ENCODE measurements at regions not wholly inside any gene's neighbourhood (a gene's known extent, or its start where the extent isn't known, plus 50 kb on each side); places are given as distances from the start of the nearest gene placed in this dataset.
"Not testable (repeated sequence)": the region's sequence is repeated elsewhere in the genome, so short reads cannot be mapped to it uniquely, and the experiment has no call there.

DNA sequence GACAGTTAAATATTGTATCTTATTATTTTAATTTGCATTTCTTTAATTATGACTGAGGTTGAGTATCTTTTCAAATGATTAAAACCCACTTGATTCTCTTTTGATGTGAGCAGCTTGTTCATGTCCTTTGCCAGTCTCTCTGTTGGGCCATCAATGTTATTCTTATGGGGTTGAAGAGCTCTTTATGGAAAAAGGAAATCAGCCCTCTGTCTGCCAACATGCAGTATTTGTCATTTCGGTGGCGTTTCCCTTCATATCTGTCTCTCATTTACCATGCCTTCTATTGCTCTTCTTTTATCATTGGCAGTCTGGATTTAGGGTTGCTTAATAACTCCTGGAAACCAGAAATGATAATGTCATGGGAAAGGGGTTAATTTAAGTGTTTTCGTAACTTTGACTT, 340.7 kb upstream of the DNAJC19 start:
- DNase-seq (ENCODE audit: low read depth) = no peak

DNA sequence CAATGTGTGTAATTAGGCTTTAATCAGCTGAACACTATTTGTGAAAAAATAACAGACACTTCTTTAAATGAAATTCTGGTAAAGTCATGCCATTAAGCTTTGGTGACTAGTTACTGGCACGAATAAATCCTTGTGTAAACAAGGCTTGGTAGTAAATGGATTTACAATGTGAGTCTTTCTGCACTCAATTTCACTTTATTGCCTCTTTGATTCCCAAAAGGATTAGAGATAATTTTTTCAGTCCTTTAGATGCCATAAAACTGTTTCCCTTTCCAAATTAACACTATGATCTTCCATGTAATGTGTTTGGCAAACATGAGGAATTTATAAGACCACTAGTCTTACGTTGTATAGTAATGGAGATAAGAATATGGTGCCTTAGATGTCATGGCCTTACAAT, 339.5 kb upstream of the DNAJC19 start:
- DNase-seq (ENCODE audit: low read depth) = no peak

DNA sequence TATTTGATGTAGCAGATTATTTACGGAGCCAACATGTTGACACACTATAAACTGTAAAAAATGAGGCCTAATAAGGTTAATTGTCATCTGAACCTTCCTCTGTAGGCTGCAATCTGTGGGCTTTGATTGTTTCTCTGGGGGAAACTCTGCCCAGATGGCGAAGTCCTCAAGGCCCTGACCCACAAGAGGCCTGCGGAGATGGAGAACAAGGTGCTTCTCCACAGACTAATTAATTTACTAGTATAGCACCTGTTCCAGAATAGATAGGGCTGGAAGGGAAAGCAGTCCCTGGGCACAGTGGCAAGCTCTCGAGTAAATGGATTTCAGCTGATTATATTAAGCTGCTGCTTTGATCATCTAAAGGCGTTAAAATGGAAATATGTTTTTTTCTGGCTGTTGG, 338.8 kb upstream of the DNAJC19 start:
- DNase-seq (ENCODE audit: low read depth) = no peak

DNA sequence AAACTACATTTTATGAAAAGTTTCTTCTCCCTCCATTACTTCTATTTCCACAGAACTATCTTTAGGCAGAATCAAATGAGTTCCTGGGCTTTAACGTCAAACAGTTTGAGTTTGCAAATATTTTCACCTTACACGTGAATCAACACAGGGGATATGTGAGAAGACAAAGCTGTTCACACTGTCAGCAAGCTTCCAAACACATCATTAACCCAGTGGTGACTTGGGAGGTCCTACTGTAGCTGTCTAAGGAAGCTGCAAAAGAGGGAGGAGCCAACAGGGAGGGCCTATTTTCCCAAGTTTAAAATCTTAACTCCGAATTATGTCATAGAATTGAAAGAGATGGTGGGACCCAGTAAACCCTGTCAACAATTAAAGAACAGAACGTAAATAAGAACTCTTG, 337.8 kb upstream of the DNAJC19 start:
- no peak for DNase-seq (ENCODE audit: low read depth)

DNA sequence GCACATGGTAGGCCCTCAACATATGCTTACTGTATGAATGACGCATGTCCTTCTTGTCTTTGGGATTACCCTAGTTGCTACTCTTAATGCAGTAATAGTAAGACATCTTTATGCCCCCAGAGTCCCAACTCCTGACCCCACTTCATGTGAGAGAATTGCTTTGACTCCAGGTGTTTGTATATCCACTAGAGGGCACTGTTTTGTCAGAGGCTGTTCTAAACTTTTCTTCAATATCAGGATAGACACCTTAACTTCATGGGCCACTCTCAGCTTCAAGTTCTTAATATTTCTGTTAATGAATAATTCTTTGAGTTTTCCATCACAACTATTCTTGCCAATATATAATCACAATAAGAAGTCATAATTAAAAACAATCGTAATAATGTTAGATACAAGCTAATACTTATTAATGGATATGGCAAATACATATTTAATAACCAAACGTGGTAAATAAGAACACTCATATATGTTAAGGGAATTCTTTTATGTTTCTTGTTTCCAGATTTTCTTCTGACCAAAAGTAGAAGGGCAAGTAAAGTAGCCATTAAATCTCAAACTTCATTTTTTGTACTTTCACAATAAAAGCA, 337.2 kb upstream of the DNAJC19 start:
- DNase-seq (ENCODE audit: low read depth) = no peak

DNA sequence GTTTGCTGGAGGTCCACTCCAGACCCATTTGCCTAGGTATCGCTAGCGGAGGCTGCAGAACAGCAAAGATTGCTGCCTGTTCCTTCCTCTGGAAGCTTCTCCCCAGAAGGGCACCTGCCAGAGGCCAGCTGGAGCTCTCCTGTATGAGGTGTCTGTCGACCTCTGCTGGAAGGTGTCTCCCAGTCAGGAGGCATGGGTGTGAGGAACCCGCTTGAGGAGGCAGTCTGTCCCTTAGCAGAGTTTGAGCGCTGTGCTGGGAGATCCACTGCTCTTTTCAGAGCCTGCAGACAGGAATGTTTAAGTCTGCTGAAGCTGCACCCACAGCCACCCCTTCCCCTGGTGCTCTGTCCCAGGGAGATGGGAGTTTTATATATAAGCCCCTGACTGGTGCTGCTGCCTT, 335.0 kb upstream of the DNAJC19 start:
- DNase-seq (ENCODE audit: low read depth) = not testable (repeated sequence)

DNA sequence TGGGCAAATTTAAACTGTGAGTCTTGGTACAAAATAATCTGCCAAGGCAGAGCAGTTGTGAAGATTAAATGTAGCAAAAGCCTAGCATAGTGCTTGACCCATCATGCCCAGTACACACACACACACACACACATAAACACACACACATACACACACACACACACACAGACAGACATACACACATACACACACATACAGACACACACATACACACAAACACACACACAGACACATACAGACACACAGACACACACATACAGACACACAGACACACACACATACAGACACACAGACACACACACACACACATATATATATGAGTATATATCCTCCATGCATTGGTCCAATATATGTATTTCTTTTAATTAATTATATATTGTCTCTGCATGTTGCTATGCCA, 328.8 kb upstream of the DNAJC19 start:
- DNase-seq (ENCODE audit: low read depth) = no peak

DNA sequence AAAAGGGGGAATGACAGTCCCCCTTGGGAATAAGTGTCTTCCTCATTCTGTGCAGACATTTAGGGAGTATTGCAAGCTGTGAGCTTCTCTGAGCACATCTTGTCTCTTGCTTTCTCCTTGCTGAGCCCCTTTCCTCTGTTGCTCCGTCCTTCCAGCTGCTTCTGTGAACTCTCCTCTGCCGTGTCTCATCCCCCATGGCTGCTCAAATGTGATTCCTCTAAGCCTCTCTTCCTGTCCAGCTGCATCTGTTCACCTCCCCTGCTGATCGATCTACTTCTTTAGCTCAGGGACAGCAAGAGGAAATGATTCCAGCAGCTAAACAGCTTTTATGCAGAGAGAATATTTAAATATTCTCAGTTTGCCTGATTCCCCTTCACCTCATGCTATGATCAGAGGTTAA, 328.0 kb upstream of the DNAJC19 start:
- DNase-seq (ENCODE audit: low read depth) = no peak

DNA sequence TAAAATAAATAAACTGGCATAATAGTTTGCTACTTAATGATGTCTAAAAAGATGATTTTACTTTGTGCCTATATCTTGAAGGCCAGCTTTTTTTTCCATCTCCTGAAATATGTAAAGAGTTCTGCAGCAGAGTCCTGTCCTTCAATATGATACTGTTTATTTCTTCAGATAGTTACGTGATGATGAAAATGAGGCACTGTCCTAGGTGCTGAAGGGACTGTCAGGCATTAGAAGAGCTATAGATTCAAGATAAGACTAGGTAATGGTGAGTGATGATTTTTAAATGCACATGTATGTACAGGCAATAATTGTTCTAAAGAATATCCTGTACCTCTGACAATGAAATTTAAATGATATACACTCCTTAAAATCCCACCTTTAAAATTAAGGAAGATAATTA, 326.9 kb upstream of the DNAJC19 start:
- no peak for DNase-seq (ENCODE audit: low read depth)

DNA sequence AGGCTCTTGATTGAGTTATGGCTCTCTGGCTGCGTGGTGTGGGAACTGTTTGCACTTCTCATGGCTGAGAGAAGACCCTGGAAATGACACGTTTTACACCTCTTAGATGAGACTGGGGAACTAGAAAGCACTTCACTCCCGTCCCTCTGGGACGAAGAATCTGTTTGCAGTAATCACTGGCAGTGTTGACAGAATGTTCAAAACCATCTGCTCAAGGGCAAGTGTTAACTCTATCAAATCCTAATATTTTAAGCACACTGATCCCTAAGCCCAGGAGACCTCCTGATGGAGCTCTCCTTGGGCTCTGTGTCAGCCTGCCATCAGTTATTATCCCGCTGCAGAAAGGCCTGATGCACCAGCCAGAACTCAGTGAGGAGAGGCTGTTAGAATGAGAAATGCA, 323.8 kb upstream of the DNAJC19 start:
- DNase-seq (ENCODE audit: low read depth) = no peak

DNA sequence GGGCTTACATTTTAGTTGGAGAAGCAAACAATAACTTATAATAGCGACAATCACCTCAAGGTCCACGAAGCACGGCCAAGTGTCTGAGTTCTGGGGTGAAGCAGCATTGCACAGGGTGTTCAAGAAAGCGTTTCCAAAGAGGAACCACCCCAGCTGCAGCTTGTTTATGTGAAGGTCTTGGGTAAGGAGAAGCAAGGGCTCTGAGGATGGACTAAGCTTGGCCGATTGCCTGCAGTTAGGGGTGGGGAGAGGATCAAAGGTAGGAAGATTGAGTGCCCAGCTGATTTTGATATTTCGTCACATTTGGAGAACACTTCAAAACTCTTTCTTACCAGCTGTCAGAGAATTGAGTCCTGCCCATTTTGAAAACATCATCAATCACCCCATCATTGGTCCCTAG, 321.6 kb upstream of the DNAJC19 start:
- DNase-seq (ENCODE audit: low read depth) = no peak

DNA sequence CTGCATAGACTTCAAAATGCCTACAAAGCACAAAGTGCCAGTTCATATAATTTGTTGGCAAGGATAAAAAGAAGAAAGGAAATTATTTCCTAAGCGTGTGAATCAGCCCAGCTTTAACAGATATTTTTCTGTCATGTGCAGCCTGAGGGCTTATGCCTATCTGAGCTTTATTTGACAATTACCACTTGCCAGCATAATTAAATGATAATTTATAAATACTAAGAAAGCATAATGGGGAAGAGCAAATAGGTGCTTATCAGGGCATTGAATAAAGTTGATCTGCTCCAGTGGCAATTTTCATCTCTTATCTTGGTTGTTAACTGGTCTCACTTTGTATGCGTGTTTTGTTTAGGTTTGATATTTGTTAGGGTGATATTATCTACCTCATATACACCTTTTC, 313.4 kb upstream of the DNAJC19 start:
- DNase-seq (ENCODE audit: low read depth) = no peak

DNA sequence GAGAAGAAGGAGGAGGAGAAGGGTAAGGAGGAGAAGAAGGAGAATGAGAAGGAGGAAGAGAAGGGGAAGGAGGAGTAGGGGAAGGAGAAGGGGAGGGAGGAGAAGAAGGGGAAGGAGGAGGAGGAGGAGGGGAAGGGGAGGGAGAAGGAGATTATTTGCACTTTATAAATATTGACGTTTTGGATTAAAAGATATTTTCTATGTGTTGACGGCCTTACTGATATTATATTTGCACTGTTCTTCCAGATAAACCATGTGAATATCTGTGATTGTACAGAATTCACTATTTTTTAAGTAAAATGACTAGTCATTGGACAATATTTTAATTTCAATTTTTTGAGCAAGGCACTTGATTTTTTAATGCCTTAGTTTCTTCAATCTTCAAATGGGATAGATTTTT, 310.5 kb upstream of the DNAJC19 start:
- DNase-seq (ENCODE audit: low read depth) = no peak

DNA sequence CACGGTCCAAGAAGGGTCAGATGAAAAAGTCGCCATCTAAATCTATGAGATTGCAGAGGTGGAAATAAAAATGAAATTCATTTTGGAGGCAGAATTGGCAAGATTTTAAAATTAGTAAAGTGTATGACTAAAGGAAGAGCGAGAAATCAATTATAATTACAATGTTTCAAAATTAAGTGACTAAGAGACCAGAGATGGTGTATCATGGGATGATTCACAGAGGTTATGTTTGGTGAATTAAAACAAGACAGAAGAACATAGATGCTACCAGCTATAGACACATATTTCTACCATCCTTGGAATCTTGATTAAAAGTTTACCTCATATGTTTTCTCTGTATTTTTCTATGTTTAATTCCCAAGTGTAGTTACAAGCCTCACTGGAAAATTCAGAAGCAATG, 308.9 kb upstream of the DNAJC19 start:
- DNase-seq (ENCODE audit: low read depth) = no peak

DNA sequence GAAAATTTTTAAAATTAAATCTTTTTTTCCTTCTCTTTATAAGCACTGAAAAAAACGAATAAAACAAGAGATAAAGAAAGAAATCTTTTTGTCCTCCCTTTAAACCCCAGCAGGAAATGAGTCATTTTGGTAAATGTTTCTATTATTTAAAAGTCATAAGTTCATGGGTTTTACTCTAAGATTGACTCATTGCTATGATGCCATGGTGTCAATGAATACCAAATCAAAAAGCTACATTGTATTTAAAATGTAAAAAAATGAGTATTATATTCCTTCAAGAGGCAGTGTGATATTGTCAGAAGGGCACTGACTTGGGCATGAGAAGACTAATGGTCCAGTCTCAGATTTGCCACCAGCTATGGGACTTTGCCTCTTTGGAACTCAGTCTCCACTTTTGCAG, 303.4 kb upstream of the DNAJC19 start:
- DNase-seq (ENCODE audit: low read depth) = no peak

DNA sequence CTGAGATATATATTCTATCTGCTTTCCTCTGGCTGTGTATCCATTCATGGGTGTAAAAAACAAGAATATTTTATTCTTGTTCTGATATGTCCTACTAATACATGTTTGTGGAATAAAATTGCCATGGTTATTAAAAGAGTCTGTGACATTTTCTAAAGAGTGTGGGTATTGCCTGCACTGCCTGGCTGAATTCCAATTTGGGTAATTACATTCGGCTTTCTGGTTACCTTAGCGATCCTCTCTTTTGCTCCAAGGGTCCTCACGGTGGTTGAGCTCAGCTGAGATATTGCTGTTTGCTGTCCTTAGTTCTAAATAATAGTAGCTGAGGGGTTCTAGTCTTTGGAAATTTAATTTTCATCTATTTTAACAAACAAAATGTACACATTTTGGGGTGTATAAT, 301.4 kb upstream of the DNAJC19 start:
- no peak for DNase-seq (ENCODE audit: low read depth)

DNA sequence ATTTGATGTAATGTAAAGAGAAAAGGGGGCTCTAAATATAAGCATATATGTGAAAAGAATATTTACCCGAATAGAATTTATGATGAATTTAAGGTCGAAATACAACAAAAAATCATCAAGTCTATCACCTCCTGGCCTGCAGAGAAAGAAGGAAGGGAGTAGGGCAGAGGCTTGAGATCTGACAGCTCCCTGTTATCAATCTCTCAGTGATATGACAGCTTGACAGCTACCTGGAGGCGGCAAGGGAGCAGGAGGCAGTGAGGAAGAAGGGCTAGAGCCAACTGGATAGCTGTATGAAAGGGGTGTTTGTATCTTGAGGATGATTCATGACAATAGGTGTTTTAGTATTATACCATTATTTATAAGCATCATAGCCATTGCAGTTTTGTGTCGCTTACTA, 299.8 kb upstream of the DNAJC19 start:
- DNase-seq (ENCODE audit: low read depth) = no peak

DNA sequence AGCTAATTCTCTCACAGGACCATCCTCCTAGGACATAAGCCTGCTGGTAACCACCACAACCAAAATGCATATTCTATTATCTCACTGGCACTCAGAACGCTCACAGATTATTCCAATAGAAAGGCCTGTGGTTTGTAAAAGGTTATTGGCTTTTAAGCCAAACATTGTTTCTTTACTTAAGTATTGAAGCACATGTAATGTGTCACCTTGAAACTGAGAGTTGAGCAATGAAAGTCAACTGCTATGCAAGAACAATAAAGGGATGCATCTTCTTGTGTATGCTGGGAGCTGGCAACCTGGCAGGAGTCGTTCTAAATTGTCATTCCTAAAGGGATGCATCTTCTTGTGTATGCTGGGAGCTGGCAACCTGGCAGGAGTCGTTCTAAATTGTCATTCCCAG, 298.6 kb upstream of the DNAJC19 start:
- DNase-seq (ENCODE audit: low read depth) = no peak

DNA sequence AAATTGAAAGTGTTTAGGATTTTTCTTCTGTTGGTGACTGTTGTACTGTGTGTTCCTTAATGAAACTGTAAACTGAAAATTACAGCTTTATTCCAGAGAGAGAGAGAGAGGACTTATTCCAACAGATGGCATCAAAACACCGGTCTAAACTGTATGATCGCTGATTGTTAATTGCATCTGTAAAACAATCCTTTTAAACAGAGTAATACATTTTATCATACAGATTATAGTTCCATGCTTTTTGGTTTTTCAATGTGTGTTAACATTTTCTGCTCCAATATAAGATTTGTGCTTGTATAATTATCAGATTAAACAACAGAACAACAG, 289.7 kb upstream of the DNAJC19 start:
- DNase-seq (ENCODE audit: low read depth) = no peak

DNA sequence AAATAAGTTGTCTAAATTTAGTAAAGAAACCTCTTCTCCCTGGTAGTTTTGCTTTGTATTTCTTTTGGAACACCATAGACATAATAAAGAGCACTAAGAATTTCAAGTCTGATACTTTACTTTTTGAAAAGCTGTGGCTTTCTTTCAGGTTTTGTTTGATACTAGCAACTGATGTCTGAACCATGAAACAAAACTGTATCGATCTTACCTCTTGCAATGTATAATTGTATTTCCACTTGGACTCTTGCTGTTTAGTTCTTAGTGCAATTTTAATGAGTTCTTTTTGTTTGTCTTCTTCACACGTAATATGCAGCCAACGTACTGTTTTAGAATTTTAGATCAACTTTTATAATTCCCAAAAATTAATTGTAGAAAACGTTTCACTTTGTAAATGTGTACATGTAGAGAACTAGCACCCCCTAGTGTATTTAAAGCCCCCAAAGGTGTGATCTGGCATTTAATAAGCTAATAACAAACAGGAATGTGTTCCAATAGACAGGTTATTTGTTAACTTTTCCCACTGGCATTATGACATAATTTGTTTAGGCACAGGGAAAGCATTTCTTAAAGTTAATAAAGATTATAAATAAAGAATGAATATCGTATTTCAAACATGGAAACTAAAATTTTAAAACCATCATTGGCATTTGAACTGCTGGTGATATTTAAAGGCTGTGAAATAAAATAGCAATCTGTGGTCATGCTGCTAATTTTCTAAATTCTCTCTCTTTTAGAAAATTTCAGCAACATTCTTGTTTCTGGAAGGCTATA, 289.1 kb upstream of the DNAJC19 start:
- DNase-seq (ENCODE audit: low read depth) = no peak

DNA sequence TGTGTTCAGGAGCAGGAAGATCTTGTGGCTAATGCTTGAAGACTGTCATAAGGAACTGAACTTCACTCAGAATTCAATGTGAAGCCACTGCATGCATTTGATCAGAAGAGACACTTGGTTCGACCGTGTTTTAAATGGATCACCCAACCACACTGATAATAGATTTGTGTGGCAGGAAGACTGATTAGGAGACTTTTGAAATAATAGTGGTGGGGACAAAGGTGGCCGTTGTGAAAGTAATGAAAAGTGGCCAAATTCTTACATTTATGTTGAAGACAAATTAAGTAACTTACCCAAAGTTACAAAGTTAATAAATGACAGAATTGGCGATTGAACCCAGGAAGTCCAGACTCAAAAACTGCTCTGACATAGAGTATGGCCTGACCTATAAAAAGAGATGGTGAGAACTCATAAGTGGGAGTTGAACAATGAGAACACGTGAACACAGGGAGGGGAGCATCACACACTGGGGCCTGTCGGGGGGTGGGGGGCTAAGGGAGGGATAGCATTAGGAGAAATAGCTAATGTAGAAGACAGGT, 286.9 kb upstream of the DNAJC19 start:
- DNase-seq (ENCODE audit: low read depth) = no peak

DNA sequence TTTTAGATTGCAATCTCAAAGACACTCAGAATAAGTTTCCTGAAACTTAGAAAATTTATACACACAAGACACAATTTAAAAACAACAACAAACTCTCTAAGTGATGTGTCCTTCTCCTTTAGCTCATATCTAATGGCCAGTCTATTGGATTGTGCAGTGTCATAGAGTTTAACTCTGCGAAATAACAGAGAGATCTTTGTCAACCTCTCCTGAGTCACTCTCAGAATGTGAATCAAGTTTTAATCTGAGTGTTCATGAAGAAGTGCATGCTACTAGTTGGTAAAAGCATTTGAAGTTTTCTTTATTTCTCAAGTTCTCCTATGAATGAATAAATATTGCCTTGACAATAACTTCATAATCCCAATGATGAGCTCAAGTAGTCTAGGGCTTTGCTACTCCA, 284.5 kb upstream of the DNAJC19 start:
- DNase-seq (ENCODE audit: low read depth) = no peak

DNA sequence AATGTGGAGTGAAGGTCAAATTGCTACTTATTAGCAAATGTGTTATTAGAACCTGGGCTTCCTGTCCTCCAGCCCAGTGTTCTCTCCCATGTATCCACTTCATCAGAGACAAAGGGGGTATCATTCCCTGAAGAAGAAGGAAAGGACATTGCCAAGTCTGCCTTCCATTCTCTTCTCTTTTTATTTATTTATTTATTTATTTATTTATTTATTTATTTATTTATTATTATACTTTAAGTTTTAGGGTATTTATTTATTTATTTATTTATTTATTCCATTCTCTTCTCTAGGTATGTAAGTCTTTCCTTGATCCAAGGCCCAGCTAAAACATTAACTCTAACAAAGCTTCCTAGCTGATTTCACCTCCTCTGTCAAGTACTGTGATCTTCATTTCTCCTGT, 277.8 kb upstream of the DNAJC19 start:
- DNase-seq (ENCODE audit: low read depth) = no peak

DNA sequence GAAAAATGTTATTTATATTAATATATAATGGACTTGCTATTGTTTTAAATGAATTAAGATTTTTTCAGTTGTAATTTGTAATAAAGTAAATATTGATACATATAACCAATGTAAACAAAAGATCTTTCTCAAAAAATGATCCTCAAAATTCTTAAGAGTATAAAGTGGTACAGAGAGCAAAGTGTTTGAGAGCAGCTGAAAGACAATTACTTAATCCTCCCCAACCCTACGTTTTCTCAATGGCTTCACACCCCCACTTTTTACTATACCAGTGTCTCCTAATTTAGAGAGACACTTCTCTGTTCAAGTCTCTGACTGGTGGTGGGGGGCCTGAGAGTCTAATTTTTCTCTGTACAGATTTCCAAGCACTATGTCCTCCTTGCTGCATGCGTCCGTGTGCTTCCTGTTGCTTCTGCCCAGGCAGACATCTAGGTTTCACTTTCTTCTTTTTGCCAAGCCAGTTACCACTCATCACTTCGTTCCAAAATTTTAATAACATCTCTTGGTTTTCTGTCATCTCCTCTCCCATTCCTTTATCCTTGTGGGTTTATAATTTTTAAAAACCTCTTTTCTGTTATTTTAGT, 276.3 kb upstream of the DNAJC19 start:
- DNase-seq (ENCODE audit: low read depth) = no peak
